Lower leg skin (tissue), 4 donors: ENCODE measurements at regions not wholly inside any gene's neighbourhood (a gene's known extent, or its start where the extent isn't known, plus 50 kb on each side); places are given as distances from the start of the nearest gene placed in this dataset.
"Not testable (repeated sequence)": the region's sequence is repeated elsewhere in the genome, so short reads cannot be mapped to it uniquely, and the experiment has no call there.

Source experiments
- DNase-seq, 2 donors: peaks; one replicate each; pipeline ENCODE4 v3.0.0-alpha.2; 2019; ENCODE audit warnings: low spot score in 2 of 2
- H3K4me3 ChIP-seq: fragments of 200-600 bp; sonication (generic); 2 replicates; pipeline ENCODE4 v1.5.1; 2017; ENCODE audit warnings: mild to moderate bottlenecking, low read depth; ENCODE audit not compliant: poor library complexity, severe bottlenecking
- POLR2A ChIP-seq, 2 donors: fragments of 450-650 bp; IDR thresholded peaks; one replicate each; pipeline ENCODE4 v1.6.1; 2016 to 2017; ENCODE audit warnings: antibody characterized with exemption in 2 of 2, mild to moderate bottlenecking in 1 of 2, moderate library complexity in 1 of 2
- WGBS, 2 donors: methylation state at CpG; one replicate each; pipeline ENCODE4 v1.1.5; 2018; 5-methylcytosine and 5-hydroxymethylcytosine counted together
- intact Hi-C: fragments of 100-400 bp; cut with DNase I; formaldehyde crosslinking; loops from one replicate; pipeline ENCODE4 v1.15.0; 2023; ENCODE audit warnings: low total_unique reads
- TF ChIP-seq, protein P1 (sequence below), 3 donors: fragments of 450-650 bp; IDR thresholded peaks; one replicate each; pipeline ENCODE4 v1.5.1; 2016; ENCODE audit warnings: antibody characterized with exemption in 3 of 3, mild to moderate bottlenecking in 3 of 3, moderate library complexity in 2 of 3

DNA sequence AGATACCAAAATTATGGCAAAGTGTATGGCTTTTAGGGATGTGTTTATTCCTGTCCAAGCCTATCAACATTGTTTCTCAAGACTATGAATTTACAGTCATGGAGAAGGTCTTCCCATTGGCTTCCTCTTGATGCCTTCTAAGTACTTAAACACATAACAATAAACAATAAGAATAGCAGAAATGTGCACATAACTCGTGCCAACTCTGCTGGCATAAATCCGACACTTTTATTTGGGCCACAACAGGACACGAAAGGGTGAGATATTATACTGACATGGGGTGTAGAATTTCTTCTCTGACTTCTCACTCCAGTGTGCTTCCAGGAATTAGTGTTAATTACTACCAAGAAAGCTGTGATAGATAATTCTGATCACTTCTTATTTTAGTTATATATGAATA lies 695.9 kb upstream of the SLC35B3 start:
- H3K4me3 ChIP-seq: no peak overlapping the region
- TF ChIP-seq, protein P1, sequence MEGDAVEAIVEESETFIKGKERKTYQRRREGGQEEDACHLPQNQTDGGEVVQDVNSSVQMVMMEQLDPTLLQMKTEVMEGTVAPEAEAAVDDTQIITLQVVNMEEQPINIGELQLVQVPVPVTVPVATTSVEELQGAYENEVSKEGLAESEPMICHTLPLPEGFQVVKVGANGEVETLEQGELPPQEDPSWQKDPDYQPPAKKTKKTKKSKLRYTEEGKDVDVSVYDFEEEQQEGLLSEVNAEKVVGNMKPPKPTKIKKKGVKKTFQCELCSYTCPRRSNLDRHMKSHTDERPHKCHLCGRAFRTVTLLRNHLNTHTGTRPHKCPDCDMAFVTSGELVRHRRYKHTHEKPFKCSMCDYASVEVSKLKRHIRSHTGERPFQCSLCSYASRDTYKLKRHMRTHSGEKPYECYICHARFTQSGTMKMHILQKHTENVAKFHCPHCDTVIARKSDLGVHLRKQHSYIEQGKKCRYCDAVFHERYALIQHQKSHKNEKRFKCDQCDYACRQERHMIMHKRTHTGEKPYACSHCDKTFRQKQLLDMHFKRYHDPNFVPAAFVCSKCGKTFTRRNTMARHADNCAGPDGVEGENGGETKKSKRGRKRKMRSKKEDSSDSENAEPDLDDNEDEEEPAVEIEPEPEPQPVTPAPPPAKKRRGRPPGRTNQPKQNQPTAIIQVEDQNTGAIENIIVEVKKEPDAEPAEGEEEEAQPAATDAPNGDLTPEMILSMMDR (IDR thresholded peaks at IDR 0.05): no peak
- TF ChIP-seq POLR2A (IDR thresholded peaks at IDR 0.05): no peak
- 26% methylated on average over 3 of the region's 3 CpGs for WGBS, 2 donors
- DNase-seq: no peak
- intact Hi-C loops: no loop called here

- intact Hi-C loops: no loop called here
- no peak for DNase-seq
- TF ChIP-seq, protein P1 (IDR thresholded peaks at IDR 0.05): no peak
- TF ChIP-seq POLR2A (IDR thresholded peaks at IDR 0.05): no peak
- WGBS, 2 donors: 82 to 91% methylated on average over 2 of the region's 2 CpGs
- H3K4me3 ChIP-seq: no peak overlapping the region
Measured at GRCh38 chr6:9128970-9129369, 693.6 kb upstream of the SLC35B3 start.

- DNase-seq: no peak
- H3K4me3 ChIP-seq: no peak overlapping the region
- WGBS, 2 donors: 54 to 55% methylated on average over 10 of the region's 10 CpGs
- TF ChIP-seq POLR2A (IDR thresholded peaks at IDR 0.05): no peak
- TF ChIP-seq, protein P1 (IDR thresholded peaks at IDR 0.05): no peak
- intact Hi-C loops: no loop called here
Measured at GRCh38 chr6:9126878-9127560, 691.7 kb upstream of the SLC35B3 start.

- DNase-seq, intact Hi-C loops, H3K4me3 ChIP-seq: not testable (repeated sequence)
- 94 to 98% methylated on average over 10 of the region's 10 CpGs for WGBS, 2 donors
Measured at GRCh38 chr6:9126034-9126433, 690.7 kb upstream of the SLC35B3 start.

- H3K4me3 ChIP-seq: no peak overlapping the region
- no peak for DNase-seq
- TF ChIP-seq, protein P1 (IDR thresholded peaks at IDR 0.05): no peak
- TF ChIP-seq POLR2A (IDR thresholded peaks at IDR 0.05): no peak
- intact Hi-C loops: no loop called here
- 35 to 40% methylated on average over 3 of the region's 3 CpGs for WGBS, 2 donors
Measured at GRCh38 chr6:9121549-9121948, 686.2 kb upstream of the SLC35B3 start.

DNA sequence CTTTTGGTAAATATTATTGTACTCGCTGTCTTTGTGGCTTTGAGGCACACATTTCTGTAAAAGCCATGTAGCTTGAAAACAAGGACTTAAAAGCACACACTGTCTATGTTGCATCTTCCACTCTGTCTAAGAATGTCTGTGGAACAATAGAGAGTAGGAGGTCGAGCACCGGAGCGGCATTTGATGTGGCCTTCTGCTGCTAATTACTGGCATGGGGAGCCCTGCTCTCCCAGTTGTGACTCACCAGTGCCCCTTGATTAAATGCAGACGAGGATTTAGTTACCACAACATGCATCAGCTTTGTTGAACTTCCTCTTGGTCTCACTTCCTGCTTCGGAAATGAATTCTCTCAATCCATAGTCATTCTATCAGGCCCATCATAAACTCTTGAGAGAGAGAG lies 680.7 kb upstream of the SLC35B3 start:
- WGBS, 2 donors: 50 to 52% methylated on average over 6 of the region's 6 CpGs
- no peak overlapping the region for H3K4me3 ChIP-seq
- DNase-seq: no peak
- no peak for TF ChIP-seq POLR2A (IDR thresholded peaks at IDR 0.05)
- TF ChIP-seq, protein P1 (IDR thresholded peaks at IDR 0.05): no peak
- intact Hi-C loops: no loop called here
